NCI-H748 (cell line): ENCODE measurements at regions not wholly inside any gene's neighbourhood (a gene's known extent, or its start where the extent isn't known, plus 50 kb on each side); places are given as distances from the start of the nearest gene placed in this dataset.

ENCODE experiments used
- DNase-seq: peaks from one replicate; lab custom pipeline; 2025; ENCODE audit not compliant: unreplicated experiment; lab: John Stamatoyannopoulos, UW

DNA sequence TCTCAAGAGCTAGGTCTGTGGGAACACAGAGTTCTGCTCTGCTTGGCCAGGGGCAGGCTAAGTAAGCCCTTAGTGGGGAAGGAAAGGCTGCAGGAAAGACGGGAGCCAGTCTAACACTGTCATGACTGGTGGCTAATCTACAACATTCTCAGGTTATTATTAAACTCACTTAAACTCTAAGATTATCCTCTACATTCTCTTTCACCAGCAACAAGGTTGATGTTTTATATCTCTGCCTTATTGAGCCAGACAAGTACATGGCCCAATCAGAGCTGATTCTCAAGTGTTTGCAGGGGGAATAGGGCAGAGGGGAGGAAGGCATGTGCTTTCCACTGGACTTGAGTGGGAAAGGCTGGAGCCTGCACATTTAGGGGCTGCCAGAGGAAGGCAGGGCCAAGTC, 50.9 kb upstream of the FAM241A start:
- DNase-seq = no peak
